Karpas-422 (cell line): ENCODE measurements at regions not wholly inside any gene's neighbourhood (a gene's known extent, or its start where the extent isn't known, plus 50 kb on each side); places are given as distances from the start of the nearest gene placed in this dataset.

Experiments
- DNase-seq: peaks from one replicate; pipeline ENCODE4 v3.0.0-alpha.2; 2015
- H2AFZ ChIP-seq: fragments of 200-600 bp; sonication (generic); 2 replicates; pipeline ENCODE4 v1.6.1; 2014; ENCODE audit warnings: antibody characterized with exemption, low read length, mixed read lengths
- H3K27ac ChIP-seq: fragments of 200-600 bp; sonication (generic); 2 replicates; pipeline ENCODE4 v1.5.1; 2014; ENCODE audit warnings: mild to moderate bottlenecking, low read length, moderate library complexity
- H3K27me3 ChIP-seq: fragments of 200-600 bp; sonication (generic); 2 replicates; pipeline ENCODE4 v1.6.1; 2014; ENCODE audit warnings: low read length, mixed read lengths
- H3K36me3 ChIP-seq: fragments of 200-600 bp; sonication (generic); 2 replicates; pipeline ENCODE4 v1.6.1; 2014; ENCODE audit warnings: low read length, mixed read lengths; ENCODE audit not compliant: insufficient read depth
- H3K4me1 ChIP-seq: fragments of 200-600 bp; sonication (generic); 2 replicates; pipeline ENCODE4 v1.6.1; 2014; ENCODE audit warnings: mild to moderate bottlenecking, low read length, mixed read lengths
- H3K4me2 ChIP-seq: fragments of 200-600 bp; sonication (generic); 2 replicates; pipeline ENCODE4 v1.6.1; 2014; ENCODE audit warnings: low read length, low read depth, mild to moderate bottlenecking; ENCODE audit not compliant: poor library complexity, severe bottlenecking
- H3K4me3 ChIP-seq: fragments of 200-600 bp; sonication (generic); 2 replicates; pipeline ENCODE4 v1.5.1; 2014; ENCODE audit warnings: mild to moderate bottlenecking, antibody characterized with exemption, low read length, mixed read lengths
- H3K79me2 ChIP-seq: fragments of 200-600 bp; sonication (generic); 2 replicates; pipeline ENCODE4 v1.6.1; 2014; ENCODE audit warnings: mild to moderate bottlenecking, low read length, mixed read lengths
- H3K9ac ChIP-seq: fragments of 200-600 bp; sonication (generic); 2 replicates; pipeline ENCODE4 v1.6.0; 2014; ENCODE audit warnings: low read length
- H3K9me2 ChIP-seq: fragments of 200-600 bp; sonication (generic), shearing (Covaris generic); replicated peaks from 2 replicates; pipeline ENCODE4 v1.6.0; 2014; ENCODE audit warnings: mild to moderate bottlenecking, low read length, moderate library complexity; ENCODE audit not compliant: insufficient read depth
- H3K9me3 ChIP-seq: fragments of 300-700, 200-600 bp; sonication (generic); 2 replicates; pipeline ENCODE4 v1.6.1; 2014; ENCODE audit warnings: low read length, mixed read lengths
- H4K20me1 ChIP-seq: fragments of 200-600 bp; sonication (generic); 2 replicates; pipeline ENCODE4 v1.6.1; 2014; ENCODE audit warnings: mild to moderate bottlenecking, antibody characterized with exemption, low read length, low read depth; ENCODE audit not compliant: insufficient read depth

- Histone ChIP-seq H3K79me2 (no peaks in the 10 kb centered on the region), H3K27ac (no peak overlapping the region), H3K27me3 (no peaks in the 10 kb centered on the region), H3K4me3 (no peak overlapping the region), H3K4me2 (no peak overlapping the region), H3K36me3 (no peaks in the 10 kb centered on the region), H3K9me2 (no peaks in the 10 kb centered on the region), H4K20me1 (no peaks in the 10 kb centered on the region), H3K9ac (no peak overlapping the region), H3K4me1 (no peaks in the 10 kb centered on the region), H2AFZ (no peak overlapping the region), H3K9me3 (peaks cover 35% of the 10 kb centered on the region)
- DNase-seq = no peak
Measured at GRCh38 chr15:25946241-25946805, 83.2 kb upstream of the ATP10A start.

GRCh38 chr15:25944386-25944785 lies 81.3 kb upstream of the ATP10A start:
- Histone ChIP-seq H3K9me3 (peaks cover 31% of the 10 kb centered on the region), H4K20me1 (no peaks in the 10 kb centered on the region), H3K4me3 (no peak overlapping the region), H3K4me2 (no peak overlapping the region), H3K9me2 (no peaks in the 10 kb centered on the region), H3K36me3 (no peaks in the 10 kb centered on the region), H3K27ac (no peak overlapping the region), H3K79me2 (no peaks in the 10 kb centered on the region), H3K9ac (no peak overlapping the region), H3K27me3 (no peaks in the 10 kb centered on the region), H2AFZ (no peak overlapping the region), H3K4me1 (no peaks in the 10 kb centered on the region)
- no peak for DNase-seq

GRCh38 chr15:25943831-25944230 lies 80.7 kb upstream of the ATP10A start:
- Histone ChIP-seq H4K20me1 (no peaks in the 10 kb centered on the region), H3K9me2 (no peaks in the 10 kb centered on the region), H3K9ac (no peak overlapping the region), H3K4me1 (no peaks in the 10 kb centered on the region), H3K9me3 (peaks cover 28% of the 10 kb centered on the region), H3K27ac (no peak overlapping the region), H3K4me3 (no peak overlapping the region), H2AFZ (no peak overlapping the region), H3K27me3 (no peaks in the 10 kb centered on the region), H3K4me2 (no peak overlapping the region), H3K36me3 (no peaks in the 10 kb centered on the region), H3K79me2 (no peaks in the 10 kb centered on the region)
- DNase-seq = no peak

- Histone ChIP-seq H3K4me3 (no peak overlapping the region), H2AFZ (no peak overlapping the region)
- DNase-seq = no peak
Measured at GRCh38 chr15:25939122-25939521, 76.0 kb upstream of the ATP10A start.

GRCh38 chr15:25937796-25938195 lies 74.7 kb upstream of the ATP10A start:
- H3K4me2 ChIP-seq = no peak overlapping the region
- H3K27me3 ChIP-seq = no peaks in the 10 kb centered on the region
- no peaks in the 10 kb centered on the region for H4K20me1 ChIP-seq
- H3K4me1 ChIP-seq = no peaks in the 10 kb centered on the region
- no peaks in the 10 kb centered on the region for H3K79me2 ChIP-seq
- no peak for DNase-seq
- H3K4me3 ChIP-seq = no peak overlapping the region
- H3K36me3 ChIP-seq = no peaks in the 10 kb centered on the region
- H3K9ac ChIP-seq = no peak overlapping the region
- no peaks in the 10 kb centered on the region for H3K9me2 ChIP-seq
- no peak overlapping the region for H3K27ac ChIP-seq
- H3K9me3 ChIP-seq = peaks cover 33% of the 10 kb centered on the region
- no peak overlapping the region for H2AFZ ChIP-seq

More at GRCh38 chr15:25939122-25939521, 76.0 kb upstream of the ATP10A start:
- peaks cover 28% of the 10 kb centered on the region for H3K9me3 ChIP-seq
- H4K20me1 ChIP-seq = no peaks in the 10 kb centered on the region
- H3K27me3 ChIP-seq = no peaks in the 10 kb centered on the region
- no peak overlapping the region for H3K4me2 ChIP-seq
- no peak overlapping the region for H3K9ac ChIP-seq
- no peaks in the 10 kb centered on the region for H3K4me1 ChIP-seq
- no peaks in the 10 kb centered on the region for H3K79me2 ChIP-seq
- H3K9me2 ChIP-seq = no peaks in the 10 kb centered on the region
- H3K27ac ChIP-seq = no peak overlapping the region
- no peaks in the 10 kb centered on the region for H3K36me3 ChIP-seq

GRCh38 chr15:25936004-25936403 lies 72.9 kb upstream of the ATP10A start:
- no peak overlapping the region for H3K27ac ChIP-seq
- H3K27me3 ChIP-seq = no peaks in the 10 kb centered on the region
- no peak overlapping the region for H3K4me3 ChIP-seq
- no peaks in the 10 kb centered on the region for H3K79me2 ChIP-seq
- no peaks in the 10 kb centered on the region for H3K36me3 ChIP-seq
- no peak overlapping the region for H3K4me2 ChIP-seq
- DNase-seq = no peak
- H3K9ac ChIP-seq = no peak overlapping the region
- no peak overlapping the region for H2AFZ ChIP-seq
- H3K9me3 ChIP-seq = peaks cover 32% of the 10 kb centered on the region
- H3K4me1 ChIP-seq = no peaks in the 10 kb centered on the region
- H3K9me2 ChIP-seq = no peaks in the 10 kb centered on the region
- no peaks in the 10 kb centered on the region for H4K20me1 ChIP-seq

- H3K27me3 ChIP-seq = no peaks in the 10 kb centered on the region
- H3K79me2 ChIP-seq = no peaks in the 10 kb centered on the region
- no peaks in the 10 kb centered on the region for H3K36me3 ChIP-seq
- no peaks in the 10 kb centered on the region for H3K9me2 ChIP-seq
- H3K27ac ChIP-seq = no peak overlapping the region
- H4K20me1 ChIP-seq = no peaks in the 10 kb centered on the region
- H3K9me3 ChIP-seq = peaks cover 47% of the 10 kb centered on the region
- no peak overlapping the region for H3K4me3 ChIP-seq
- DNase-seq = no peak
- H2AFZ ChIP-seq = no peak overlapping the region
- H3K4me1 ChIP-seq = no peaks in the 10 kb centered on the region
- H3K4me2 ChIP-seq = no peak overlapping the region
- no peak overlapping the region for H3K9ac ChIP-seq
Measured at GRCh38 chr15:25933456-25934158, 70.5 kb upstream of the ATP10A start.

- Histone ChIP-seq H3K9ac (no peak overlapping the region), H3K27me3 (no peaks in the 10 kb centered on the region), H3K79me2 (no peaks in the 10 kb centered on the region)
Measured at GRCh38 chr15:25932696-25933095, 69.6 kb upstream of the ATP10A start.

More at GRCh38 chr15:25932696-25933095, 69.6 kb upstream of the ATP10A start:
- no peak for DNase-seq
- H3K27ac ChIP-seq = no peak overlapping the region
- no peak overlapping the region for H2AFZ ChIP-seq
- no peaks in the 10 kb centered on the region for H4K20me1 ChIP-seq
- H3K4me2 ChIP-seq = no peak overlapping the region
- H3K4me1 ChIP-seq = no peaks in the 10 kb centered on the region
- no peaks in the 10 kb centered on the region for H3K36me3 ChIP-seq
- no peaks in the 10 kb centered on the region for H3K9me2 ChIP-seq
- H3K9me3 ChIP-seq = peaks cover 43% of the 10 kb centered on the region
- no peak overlapping the region for H3K4me3 ChIP-seq
